ENCODE measurements at regions not wholly inside any gene's neighbourhood (a gene's known extent, or its start where the extent isn't known, plus 50 kb on each side); places are given as distances from the start of the nearest gene placed in this dataset.

- 33 to 64% methylated on average over 1 of the region's 1 CpG for WGBS, 2 donors (ENCODE audit: low coverage in 1 of 2)
- peaks cover 8% of the 10 kb centered on the region for H3K27me3 ChIP-seq
- H3K9me3 ChIP-seq: no peaks in the 10 kb centered on the region
- no peak overlapping the region for H3K4me3 ChIP-seq
- TF ChIP-seq EP300 (IDR thresholded peaks at IDR 0.05) (no peak), POLR2A (IDR thresholded peaks at IDR 0.05) (no peak), POLR2AphosphoS5 (IDR thresholded peaks at IDR 0.05) (no peak)
- TF ChIP-seq, protein P1, sequence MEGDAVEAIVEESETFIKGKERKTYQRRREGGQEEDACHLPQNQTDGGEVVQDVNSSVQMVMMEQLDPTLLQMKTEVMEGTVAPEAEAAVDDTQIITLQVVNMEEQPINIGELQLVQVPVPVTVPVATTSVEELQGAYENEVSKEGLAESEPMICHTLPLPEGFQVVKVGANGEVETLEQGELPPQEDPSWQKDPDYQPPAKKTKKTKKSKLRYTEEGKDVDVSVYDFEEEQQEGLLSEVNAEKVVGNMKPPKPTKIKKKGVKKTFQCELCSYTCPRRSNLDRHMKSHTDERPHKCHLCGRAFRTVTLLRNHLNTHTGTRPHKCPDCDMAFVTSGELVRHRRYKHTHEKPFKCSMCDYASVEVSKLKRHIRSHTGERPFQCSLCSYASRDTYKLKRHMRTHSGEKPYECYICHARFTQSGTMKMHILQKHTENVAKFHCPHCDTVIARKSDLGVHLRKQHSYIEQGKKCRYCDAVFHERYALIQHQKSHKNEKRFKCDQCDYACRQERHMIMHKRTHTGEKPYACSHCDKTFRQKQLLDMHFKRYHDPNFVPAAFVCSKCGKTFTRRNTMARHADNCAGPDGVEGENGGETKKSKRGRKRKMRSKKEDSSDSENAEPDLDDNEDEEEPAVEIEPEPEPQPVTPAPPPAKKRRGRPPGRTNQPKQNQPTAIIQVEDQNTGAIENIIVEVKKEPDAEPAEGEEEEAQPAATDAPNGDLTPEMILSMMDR (IDR thresholded peaks at IDR 0.05): no peak
- H3K27ac ChIP-seq: no peak overlapping the region
- H3K4me1 ChIP-seq: no peaks in the 10 kb centered on the region
- no peak for ATAC-seq
- H3K36me3 ChIP-seq: no peaks in the 10 kb centered on the region
Observed at GRCh38 chr5:68542207-68542606, 326.7 kb downstream of the PIK3R1 start.

DNA sequence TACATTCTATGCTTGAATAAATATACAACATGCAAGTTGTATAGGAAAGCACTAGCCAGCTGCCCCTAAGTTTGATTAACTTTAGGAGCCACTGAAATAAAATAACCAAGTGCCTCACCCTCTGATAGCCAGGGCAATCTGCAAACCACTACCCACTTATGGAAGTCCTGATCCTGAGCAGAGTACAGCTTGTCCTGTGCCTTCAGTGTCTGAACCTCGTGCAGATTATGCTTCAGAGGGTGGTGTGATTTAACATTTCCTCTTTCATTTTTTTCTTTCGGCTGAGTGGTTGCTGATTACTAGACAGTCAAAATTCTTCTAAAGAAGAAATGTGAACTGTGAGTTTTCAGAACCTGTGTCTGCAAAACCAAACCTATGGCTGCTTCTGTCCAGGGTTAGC, 327.7 kb downstream of the PIK3R1 start:
- Histone ChIP-seq H3K4me1 (no peaks in the 10 kb centered on the region), H3K9me3 (no peaks in the 10 kb centered on the region), H3K4me3 (no peak overlapping the region), H3K36me3 (no peaks in the 10 kb centered on the region), H3K27me3 (peaks cover 8% of the 10 kb centered on the region), H3K27ac (no peak overlapping the region)
- ATAC-seq: peak; percentile 31
- TF ChIP-seq EP300 (IDR thresholded peaks at IDR 0.05): no peak
- no peak for TF ChIP-seq POLR2AphosphoS5 (IDR thresholded peaks at IDR 0.05)
- TF ChIP-seq, protein P1 (IDR thresholded peaks at IDR 0.05): no peak
- TF ChIP-seq POLR2A (IDR thresholded peaks at IDR 0.05): no peak
- WGBS, 2 donors (ENCODE audit: low coverage in 1 of 2): 56 to 62% methylated on average over 2 of the region's 2 CpGs

DNA sequence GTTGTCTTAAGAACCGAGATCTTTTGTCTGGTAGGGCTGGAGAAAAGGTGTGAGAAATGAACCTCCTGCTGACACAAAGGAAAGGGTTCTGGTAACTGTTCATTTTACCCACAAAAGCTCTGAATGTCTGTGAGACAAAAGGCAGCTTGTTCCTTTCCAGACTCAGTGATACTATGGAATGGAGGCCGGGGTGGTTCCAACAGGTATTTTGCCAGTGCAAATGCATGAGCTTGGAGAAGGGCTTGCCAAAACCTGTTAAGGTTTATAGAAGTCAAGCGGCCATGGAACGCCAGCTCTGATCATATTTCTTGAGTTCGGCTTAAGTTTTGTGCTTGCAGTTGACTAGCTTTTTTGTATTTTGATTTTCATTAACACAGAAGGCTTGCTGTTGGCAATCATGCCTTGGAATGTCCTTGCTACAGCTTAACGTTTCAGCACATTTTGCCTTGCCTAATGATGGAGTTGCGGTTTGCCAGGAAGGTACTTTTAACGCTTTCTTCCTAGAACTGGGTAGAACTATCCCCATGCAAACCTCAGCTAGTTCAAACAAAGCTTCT, 328.6 kb downstream of the PIK3R1 start:
- no peaks in the 10 kb centered on the region for H3K9me3 ChIP-seq
- H3K27ac ChIP-seq: no peak overlapping the region
- no peak for ATAC-seq
- H3K36me3 ChIP-seq: no peaks in the 10 kb centered on the region
- peaks cover 5% of the 10 kb centered on the region for H3K27me3 ChIP-seq
- H3K4me1 ChIP-seq: no peaks in the 10 kb centered on the region
- no peak overlapping the region for H3K4me3 ChIP-seq
- TF ChIP-seq EP300 (IDR thresholded peaks at IDR 0.05) (no peak), POLR2AphosphoS5 (IDR thresholded peaks at IDR 0.05) (no peak), POLR2A (IDR thresholded peaks at IDR 0.05) (no peak)
- TF ChIP-seq, protein P1 (IDR thresholded peaks at IDR 0.05): no peak
- WGBS, 2 donors (ENCODE audit: low coverage in 1 of 2): 89 to 90% methylated on average over 7 to 8 of the region's 8 CpGs

DNA sequence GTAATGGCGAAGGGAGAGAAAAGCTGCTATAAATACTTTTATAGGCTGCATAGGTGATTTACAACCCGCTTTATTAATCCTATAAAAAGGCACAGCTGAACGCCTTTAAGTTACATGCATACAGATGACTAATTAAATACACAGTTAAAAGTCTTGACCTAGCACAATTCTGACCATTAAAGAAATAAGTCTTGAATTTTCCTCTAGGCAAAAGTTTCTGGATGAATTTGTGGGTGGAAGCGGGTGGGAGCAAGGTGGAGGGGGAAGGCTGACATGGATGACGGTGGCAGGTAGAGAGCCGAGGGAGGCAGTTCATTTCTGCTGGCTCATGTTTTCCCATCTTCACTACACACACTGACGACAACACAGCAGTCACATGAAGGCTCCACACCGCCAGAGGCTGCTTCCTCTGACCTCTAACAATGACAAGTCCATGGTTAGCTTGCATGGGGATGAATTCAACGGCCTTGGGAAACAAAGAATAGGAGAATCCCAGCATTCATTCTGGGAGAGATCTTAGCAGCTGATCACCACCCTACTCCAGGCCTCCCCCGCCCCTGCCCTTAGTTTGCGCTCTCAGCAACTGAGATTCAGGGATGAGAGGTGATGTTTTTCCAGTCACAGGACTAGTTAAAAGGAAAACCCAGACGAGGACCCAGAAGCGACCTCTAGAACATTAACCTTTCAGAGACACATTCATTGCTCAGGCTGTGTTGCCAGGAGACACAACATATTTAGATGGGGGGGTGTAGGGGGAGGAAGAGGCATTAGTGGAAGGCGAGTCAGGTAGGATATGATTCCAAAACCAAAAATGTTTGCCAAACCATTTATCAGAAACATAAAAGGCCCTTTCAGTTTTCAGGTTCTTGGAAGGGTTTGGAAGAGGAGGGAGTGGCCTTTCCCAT, 329.3 kb downstream of the PIK3R1 start:
- WGBS, 2 donors (ENCODE audit: low coverage in 1 of 2): 65 to 78% methylated on average over 8 to 12 of the region's 14 CpGs
- H3K9me3 ChIP-seq: no peaks in the 10 kb centered on the region

More for the DNA sequence above, 329.3 kb downstream of the PIK3R1 start:
- H3K4me1 ChIP-seq: no peaks in the 10 kb centered on the region
- no peaks in the 10 kb centered on the region for H3K36me3 ChIP-seq
- ATAC-seq: no peak
- no peaks in the 10 kb centered on the region for H3K27me3 ChIP-seq
- TF ChIP-seq, protein P1 (IDR thresholded peaks at IDR 0.05): no peak
- TF ChIP-seq POLR2AphosphoS5 (IDR thresholded peaks at IDR 0.05) (no peak), EP300 (IDR thresholded peaks at IDR 0.05) (no peak), POLR2A (IDR thresholded peaks at IDR 0.05) (no peak)
- H3K4me3 ChIP-seq: no peak overlapping the region
- no peak overlapping the region for H3K27ac ChIP-seq

Measured in gastroesophageal sphincter (tissue), 4 donors.